Panc1 (cell line): ENCODE measurements at regions not wholly inside any gene's neighbourhood (a gene's known extent, or its start where the extent isn't known, plus 50 kb on each side); places are given as distances from the start of the nearest gene placed in this dataset.

Experiments used
- CTCF ChIP-seq: fragments of 450-650 bp; IDR thresholded peaks from 2 replicates; pipeline ENCODE4 v1.5.1; 2017; ENCODE audit warnings: mild to moderate bottlenecking
- POLR2AphosphoS5 ChIP-seq: IDR thresholded peaks from 2 replicates; pipeline ENCODE4 v1.6.1; 2012; ENCODE audit warnings: mild to moderate bottlenecking, low read depth, low read length, moderate library complexity
- REST ChIP-seq, 2 experiments: IDR thresholded peaks; 2 replicates each; pipeline ENCODE4 v1.6.1; 2011 to 2012; ENCODE audit warnings: low read depth in 2 of 2, control low read depth in 1 of 2, low read length in 1 of 2, mild to moderate bottlenecking in 1 of 2, moderate library complexity in 1 of 2; ENCODE audit not compliant: insufficient read depth in 1 of 2

- TF ChIP-seq CTCF: no peak
- TF ChIP-seq POLR2AphosphoS5: no peak
- TF ChIP-seq REST (IDR thresholded peaks at IDR 0.05; ENCODE audit: insufficient read depth in 1 of 2, low read depth in 2 of 2, low read length in 1 of 2): no peak
Observed at GRCh38 chr2:104755026-104755878, 98.7 kb upstream of the POU3F3 start.
